Effector CD8-positive, alpha-beta T cell (primary cell): ENCODE measurements at regions not wholly inside any gene's neighbourhood (a gene's known extent, or its start where the extent isn't known, plus 50 kb on each side); places are given as distances from the start of the nearest gene placed in this dataset.
"Not testable (repeated sequence)": the region's sequence is repeated elsewhere in the genome, so short reads cannot be mapped to it uniquely, and the experiment has no call there.

Source experiments
- DNase-seq: peaks from one replicate; lab custom pipeline; 2025; lab: John Stamatoyannopoulos, UW

- DNase-seq: not testable (repeated sequence)
Measured at GRCh38 chr7:65510187-65510538, 136.5 kb downstream of the ZNF92 start.

- DNase-seq: not testable (repeated sequence)
Measured at GRCh38 chr7:65519751-65520150, 146.1 kb downstream of the ZNF92 start.

- not testable (repeated sequence) for DNase-seq
Measured at GRCh38 chr7:65545465-65546161, 172.0 kb downstream of the ZNF92 start.

DNA sequence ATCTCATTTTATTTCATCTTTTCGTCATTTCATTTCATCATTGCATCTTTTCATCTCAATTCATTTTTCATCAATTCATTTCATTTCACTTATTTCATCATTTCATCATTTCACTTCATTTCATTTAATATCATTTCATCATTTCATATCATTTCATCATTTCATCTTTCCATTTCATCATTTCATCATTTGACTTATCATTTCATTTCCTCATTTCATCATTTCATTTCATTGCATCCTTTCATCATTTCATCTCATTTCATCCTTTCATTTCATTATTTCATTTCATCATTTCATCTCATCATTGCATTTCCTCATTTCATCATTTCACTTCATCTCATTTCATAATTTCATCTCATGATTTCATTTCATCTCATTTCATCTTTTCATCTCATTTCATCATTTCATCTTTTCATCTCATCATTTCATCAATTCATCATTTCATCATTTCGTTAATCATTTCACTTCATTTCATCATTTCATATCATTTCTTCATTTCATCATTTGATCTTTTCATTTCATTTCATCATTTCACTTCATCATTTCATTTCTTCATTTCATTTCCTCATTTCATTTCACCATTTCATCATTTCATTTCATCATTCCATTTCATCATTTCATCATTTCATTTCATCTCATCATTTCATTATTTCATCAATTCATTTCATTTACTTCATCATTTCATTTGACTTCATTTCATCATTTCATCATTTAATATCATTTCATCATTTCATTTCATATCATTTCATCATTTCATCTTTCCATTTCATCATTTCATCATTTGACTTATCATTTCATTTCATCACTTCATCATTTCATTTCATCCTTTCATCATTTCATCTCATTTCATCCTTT, 176.2 kb downstream of the ZNF92 start:
- DNase-seq: not testable (repeated sequence)

DNA sequence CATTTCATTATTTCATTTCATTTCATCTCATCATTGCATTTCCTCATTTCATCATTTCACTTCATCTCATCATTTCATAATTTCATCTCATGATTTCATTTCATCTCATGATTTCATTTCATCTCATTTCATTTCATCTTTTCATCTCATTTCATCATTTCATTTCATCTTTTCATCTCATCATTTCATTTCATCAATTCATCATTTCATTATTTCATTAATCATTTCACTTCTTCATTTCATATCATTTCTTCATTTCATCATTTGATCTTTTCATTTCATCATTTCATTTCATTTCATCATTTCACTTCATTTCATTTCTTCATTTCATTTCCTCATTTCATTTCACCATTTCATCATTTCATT, 176.8 kb downstream of the ZNF92 start:
- DNase-seq: not testable (repeated sequence)

DNA sequence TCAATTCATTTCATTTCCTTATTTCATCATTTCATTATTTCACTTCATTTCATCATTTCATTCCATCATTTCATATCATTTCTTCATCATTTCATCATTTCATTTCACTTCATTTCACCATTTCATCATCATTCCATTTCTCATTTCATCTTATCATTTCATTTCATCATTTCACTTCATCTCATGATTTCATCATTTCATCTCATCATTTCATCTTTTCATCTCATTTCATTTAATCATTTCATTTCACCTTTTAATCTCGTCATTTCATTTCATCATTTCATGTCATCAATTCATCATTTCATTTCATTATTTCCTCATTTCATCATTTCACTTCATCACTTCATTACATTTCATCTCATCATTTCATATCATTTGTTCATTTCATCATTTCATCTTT, 177.4 kb downstream of the ZNF92 start:
- DNase-seq: not testable (repeated sequence)

DNA sequence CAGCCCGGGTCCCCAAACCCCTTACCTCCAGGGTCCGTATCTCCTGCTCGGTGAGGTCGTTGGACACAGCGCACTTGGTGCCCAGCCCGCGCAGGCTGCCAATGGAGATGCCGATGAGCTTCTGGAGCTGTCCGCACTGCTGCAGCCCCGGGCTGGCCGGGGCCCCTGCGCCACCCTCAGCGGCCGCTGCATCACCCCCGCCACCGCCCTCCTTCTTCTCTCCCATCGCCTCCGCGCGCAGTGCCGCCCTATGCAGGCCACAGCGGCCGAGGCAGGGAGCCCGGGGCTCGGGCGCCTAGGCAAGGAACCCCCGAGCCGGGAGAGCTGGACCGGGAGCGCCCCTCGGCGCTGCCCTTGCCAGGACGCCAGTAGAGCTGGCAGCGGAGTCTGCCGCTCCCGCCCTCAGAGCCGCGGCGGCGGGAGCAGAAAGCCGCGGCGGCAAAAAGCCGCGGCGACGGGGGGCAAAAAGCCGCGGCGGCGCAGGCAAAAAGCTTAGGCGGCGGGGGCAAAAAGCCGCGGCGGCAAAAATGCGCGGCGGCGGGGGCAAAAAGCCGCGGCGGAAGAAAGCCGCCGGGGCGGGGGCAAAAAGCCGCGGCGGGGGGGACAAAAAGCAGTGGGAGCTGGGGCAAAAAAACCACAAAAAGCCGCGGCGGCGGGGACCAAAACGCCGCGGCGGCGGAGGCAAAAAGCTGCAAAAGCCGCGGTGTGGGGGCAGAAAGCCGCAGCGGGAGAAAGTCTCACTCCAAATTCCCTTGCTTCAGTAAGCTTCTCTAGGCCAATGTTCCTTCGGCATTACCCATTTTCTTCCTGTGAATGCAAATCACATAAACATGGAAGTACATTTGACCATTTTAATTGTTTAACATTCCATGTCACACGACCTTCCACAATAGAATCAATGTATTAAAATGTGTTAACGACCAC, 181.2 kb downstream of the ZNF92 start:
- DNase-seq: not testable (repeated sequence)

DNA sequence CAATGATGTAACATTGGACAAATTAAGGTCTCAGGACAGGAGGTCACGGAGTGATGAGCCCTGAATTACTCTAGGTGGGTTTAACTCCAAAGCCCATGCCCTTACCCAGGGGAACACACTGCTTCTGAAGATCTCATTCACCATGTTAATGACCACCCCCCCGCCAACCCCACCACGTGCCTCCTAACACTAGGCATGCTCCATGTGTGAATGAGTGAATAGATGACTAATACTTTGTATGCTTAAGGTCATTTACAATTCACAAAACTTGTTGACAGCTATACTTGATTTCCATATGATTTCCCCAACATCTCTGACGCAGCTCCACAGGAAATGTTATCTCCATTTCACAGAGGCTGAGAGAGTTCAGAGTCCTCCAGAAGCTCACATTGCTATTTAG, 184.9 kb downstream of the ZNF92 start:
- not testable (repeated sequence) for DNase-seq

DNA sequence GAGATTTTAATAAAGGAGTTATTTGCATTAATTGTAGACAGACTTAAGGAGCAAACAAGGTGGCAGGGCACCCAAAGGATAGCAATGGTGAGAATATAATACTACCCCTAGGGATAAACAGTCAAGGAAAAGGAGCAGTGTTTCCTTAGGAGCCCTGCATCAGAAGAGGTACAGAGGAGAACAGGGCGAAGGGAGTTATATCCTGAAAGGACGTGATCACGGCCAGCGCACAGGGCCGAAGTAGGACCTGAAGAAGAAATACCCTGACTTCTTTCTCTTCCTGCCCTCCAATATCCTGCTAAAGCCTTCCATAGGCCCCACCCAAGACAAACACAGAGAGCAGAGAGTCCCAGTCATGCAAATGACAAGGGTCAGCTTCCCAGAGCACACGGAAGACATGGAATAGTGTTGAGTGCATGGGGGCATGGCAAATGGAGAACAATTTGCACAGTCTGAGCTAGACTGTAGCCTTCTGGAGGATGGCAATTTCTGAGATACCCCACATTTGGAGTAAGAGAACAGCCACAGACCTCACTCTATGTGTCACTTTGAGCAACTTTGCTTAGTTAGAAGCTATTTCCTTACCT, 188.2 kb downstream of the ZNF92 start:
- not testable (repeated sequence) for DNase-seq

DNA sequence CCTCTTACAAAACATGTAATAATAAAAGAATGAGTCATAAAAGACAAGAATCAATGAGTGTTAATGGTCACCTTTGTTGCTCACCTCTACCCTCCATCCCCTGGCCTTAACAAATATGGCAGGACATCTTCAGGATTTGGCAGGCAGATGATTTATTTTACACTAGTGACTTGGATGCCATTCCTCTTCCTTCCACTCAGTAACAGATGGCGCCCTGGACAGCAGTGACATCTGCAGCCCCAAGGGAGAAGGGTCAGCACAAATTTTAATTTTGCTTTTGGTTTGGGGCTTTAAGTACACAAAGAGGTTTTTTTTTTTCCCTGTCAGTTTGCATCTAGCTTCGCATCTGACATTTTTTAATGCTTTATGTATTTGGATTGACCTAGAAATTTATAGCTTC, 188.9 kb downstream of the ZNF92 start:
- DNase-seq: not testable (repeated sequence)

- DNase-seq: not testable (repeated sequence)
Measured at GRCh38 chr7:65563333-65563732, 189.7 kb downstream of the ZNF92 start.

GRCh38 chr7:65568226-65568625, 194.6 kb downstream of the ZNF92 start:
- DNase-seq: not testable (repeated sequence)

GRCh38 chr7:65570990-65571389, 197.3 kb downstream of the ZNF92 start:
- not testable (repeated sequence) for DNase-seq

GRCh38 chr7:65572581-65572980, 198.9 kb downstream of the ZNF92 start:
- DNase-seq: not testable (repeated sequence)

DNA sequence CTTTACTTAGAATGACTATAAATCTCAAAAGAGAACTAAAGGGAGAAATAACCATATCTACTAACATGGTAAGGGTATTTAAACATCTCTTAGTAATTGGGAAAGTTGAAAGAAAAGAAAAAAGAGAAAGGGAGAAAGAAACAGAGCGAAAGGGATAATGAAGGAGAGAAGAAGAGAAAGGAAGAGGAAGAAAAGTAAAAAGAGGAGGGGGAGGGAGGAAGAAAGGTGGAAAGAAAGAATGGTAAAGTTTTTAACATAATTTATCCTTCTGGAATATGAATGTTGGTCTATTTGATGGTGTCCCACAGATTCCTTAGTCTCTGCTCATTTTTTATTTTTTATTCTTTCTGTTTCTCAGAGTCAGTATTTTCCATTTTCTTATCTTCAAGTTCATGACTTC, 202.7 kb downstream of the ZNF92 start:
- DNase-seq: not testable (repeated sequence)

- DNase-seq: not testable (repeated sequence)
Measured at GRCh38 chr7:65582518-65583119, 209.0 kb downstream of the ZNF92 start.

- not testable (repeated sequence) for DNase-seq
Measured at GRCh38 chr7:65602495-65602894, 228.8 kb downstream of the ZNF92 start.

DNA sequence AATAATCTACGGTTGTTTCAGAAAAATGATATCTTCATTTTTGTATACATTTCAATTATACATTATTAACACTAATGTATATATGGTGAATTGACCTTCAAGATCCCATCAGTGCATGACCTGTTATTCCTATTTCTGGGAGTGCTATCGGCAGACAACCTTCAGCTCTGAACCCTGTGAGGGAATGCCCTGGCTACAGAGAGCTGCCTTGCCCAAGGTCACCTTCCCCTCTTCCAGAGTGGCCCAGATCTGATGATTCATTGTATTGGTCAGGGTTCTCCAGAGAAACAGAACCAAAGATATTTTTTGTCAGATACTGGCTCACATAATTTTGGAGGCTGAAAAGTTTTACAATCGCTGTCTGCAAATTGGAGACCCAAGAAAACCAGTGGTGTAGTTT, 235.5 kb downstream of the ZNF92 start:
- DNase-seq: no peak

- not testable (repeated sequence) for DNase-seq
Measured at GRCh38 chr7:65613644-65614289, 240.1 kb downstream of the ZNF92 start.

DNA sequence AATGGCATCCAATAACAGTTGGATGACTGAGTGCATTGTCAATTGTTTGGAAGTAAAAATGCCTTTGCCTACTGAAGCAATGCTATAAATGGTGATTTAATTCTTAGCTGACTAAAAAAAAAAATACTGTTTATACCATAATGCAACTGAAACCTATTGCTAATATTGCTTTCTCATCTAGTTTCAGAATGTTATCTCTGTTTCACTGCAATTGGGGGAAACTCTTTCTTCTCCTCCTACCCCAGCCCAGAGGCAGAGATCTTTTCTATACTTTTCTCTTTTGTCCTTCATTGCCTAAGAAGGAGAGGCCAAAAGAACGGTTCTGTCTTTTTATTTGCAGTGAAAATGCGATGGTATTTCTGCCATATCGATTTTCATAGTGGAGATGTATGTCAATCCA, 242.5 kb downstream of the ZNF92 start:
- DNase-seq: not testable (repeated sequence)

DNA sequence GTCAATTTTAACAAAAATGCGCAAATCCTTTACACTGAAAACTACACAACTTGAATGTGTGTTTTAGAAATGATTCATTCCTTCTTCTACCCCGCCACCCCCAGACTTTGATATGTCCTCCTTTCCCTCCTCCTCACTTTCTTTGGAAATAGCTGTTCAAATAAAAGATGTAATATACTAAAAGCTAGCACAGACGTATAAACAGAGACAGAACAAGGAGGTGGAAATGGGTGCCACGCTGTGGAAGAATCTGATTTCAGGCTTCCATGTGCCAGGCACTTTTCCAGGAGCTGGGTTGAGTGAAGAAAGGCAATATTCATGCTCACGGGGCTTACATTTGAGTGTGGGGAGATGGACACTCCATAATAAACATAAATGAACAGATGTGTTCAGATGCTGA, 246.6 kb downstream of the ZNF92 start:
- DNase-seq: not testable (repeated sequence)
